Vagina (tissue), 2 donors: ENCODE measurements at regions not wholly inside any gene's neighbourhood (a gene's known extent, or its start where the extent isn't known, plus 50 kb on each side); places are given as distances from the start of the nearest gene placed in this dataset.

ENCODE experiments used
- DNase-seq, 2 donors: peaks; one replicate each; pipeline ENCODE4 v3.0.0-alpha.2; 2017; ENCODE audit errors: extremely low spot score in 2 of 2
- H3K27ac ChIP-seq: fragments of 200-600 bp; sonication (generic); one replicate; pipeline ENCODE4 v1.5.1; 2019
- H3K27me3 ChIP-seq: fragments of 200-600 bp; sonication (generic); one replicate; pipeline ENCODE4 v1.5.1; 2019
- H3K36me3 ChIP-seq, 2 donors: fragments of 200-600 bp; sonication (generic); one replicate each; pipeline ENCODE4 v1.5.1; 2017 to 2019
- H3K4me1 ChIP-seq: fragments of 200-600 bp; sonication (generic); one replicate; pipeline ENCODE4 v1.5.1; 2019
- H3K4me3 ChIP-seq, 2 donors: fragments of 200-600 bp; sonication (generic); 1 replicate in 1 of 2; 2 replicates in 1 of 2; pipeline ENCODE4 v1.5.1; 2016 to 2019
- H3K9me3 ChIP-seq: fragments of 200-600 bp; sonication (generic); one replicate; pipeline ENCODE4 v1.5.1; 2019
- CTCF ChIP-seq, 3 experiments: fragments of 450-650 bp in 2 of 3; fragments of 200-600 bp in 1 of 3; sonication (generic) in 1 of 3; IDR thresholded peaks; one replicate each; pipeline ENCODE4 v1.5.1; 2017 to 2019; ENCODE audit warnings: antibody characterized with exemption in 3 of 3, mild to moderate bottlenecking in 2 of 3, moderate library complexity in 2 of 3
- POLR2A ChIP-seq, 2 donors: fragments of 450-650 bp; IDR thresholded peaks; one replicate each; pipeline ENCODE4 v1.6.1; 2017; ENCODE audit warnings: antibody characterized with exemption in 2 of 2, mild to moderate bottlenecking in 2 of 2, moderate library complexity in 2 of 2
- POLR2AphosphoS5 ChIP-seq, 2 donors: sonication (generic); formaldehyde crosslinking; IDR thresholded peaks; one replicate each; pipeline ENCODE4 v1.9.0; 2017; ENCODE audit warnings: antibody characterized with exemption in 2 of 2, mild to moderate bottlenecking in 2 of 2, low read depth in 1 of 2; ENCODE audit not compliant: insufficient read depth in 1 of 2
- intact Hi-C: fragments of 100-400 bp; cut with DNase I; formaldehyde crosslinking; loops from one replicate; pipeline ENCODE4 v1.15.1; 2023

DNA sequence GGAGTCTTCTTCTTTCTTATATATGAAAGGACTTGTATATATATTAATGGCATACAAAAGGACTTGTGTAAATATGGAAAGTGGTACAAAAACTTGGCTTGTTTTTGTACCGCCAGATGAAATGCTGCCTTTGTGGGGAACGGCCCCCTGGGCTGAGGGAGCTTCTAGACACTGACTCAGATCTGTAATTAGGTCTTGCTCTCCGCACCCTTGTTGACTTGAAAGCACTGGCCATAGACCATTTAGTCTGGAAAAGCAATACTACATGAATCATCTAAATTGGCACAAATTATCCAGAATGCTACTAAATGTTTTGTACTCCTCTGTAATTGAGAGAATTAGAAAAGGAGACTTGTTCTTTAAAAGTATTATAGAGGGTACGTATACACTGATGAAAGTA lies 399.9 kb upstream of the RGS6 start:
- H3K27ac ChIP-seq: no peak overlapping the region
- intact Hi-C loops: no loop called here
- no peaks in the 10 kb centered on the region for H3K36me3 ChIP-seq
- TF ChIP-seq POLR2AphosphoS5 (IDR thresholded peaks at IDR 0.05; ENCODE audit: insufficient read depth in 1 of 2, low read depth in 1 of 2) (no peak), CTCF (IDR thresholded peaks at IDR 0.05) (no peak), POLR2A (IDR thresholded peaks at IDR 0.05) (no peak)
- H3K27me3 ChIP-seq: no peaks in the 10 kb centered on the region
- no peaks in the 10 kb centered on the region for H3K9me3 ChIP-seq
- H3K4me1 ChIP-seq: peaks cover 18% of the 10 kb centered on the region
- H3K4me3 ChIP-seq: no peak overlapping the region
- DNase-seq: no peak

DNA sequence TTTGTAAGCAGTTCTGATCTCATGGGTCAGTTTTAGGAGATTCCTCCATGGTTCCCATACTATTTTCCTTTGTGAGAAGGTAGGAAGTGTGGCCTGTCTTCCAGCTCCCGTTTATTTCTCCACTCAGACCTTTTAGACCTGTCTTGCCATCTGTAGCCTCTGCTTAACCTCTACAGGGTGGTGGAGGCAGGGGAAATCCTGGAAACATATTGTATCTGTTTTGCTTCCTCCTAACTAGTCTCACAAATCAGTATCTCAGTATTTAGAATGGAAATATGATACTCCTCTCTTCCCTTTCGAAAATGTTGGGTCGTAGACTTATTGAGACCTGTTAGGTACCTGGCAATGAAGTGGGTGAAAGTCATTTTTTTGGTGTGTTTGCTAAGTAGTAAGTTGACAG lies 399.4 kb upstream of the RGS6 start:
- Histone ChIP-seq H3K27me3 (no peaks in the 10 kb centered on the region), H3K4me1 (peaks cover 20% of the 10 kb centered on the region), H3K4me3 (no peak overlapping the region), H3K27ac (no peak overlapping the region), H3K36me3 (no peaks in the 10 kb centered on the region), H3K9me3 (no peaks in the 10 kb centered on the region)
- intact Hi-C loops: no loop called here
- TF ChIP-seq POLR2A (IDR thresholded peaks at IDR 0.05): no peak
- TF ChIP-seq CTCF (IDR thresholded peaks at IDR 0.05): no peak
- TF ChIP-seq POLR2AphosphoS5 (IDR thresholded peaks at IDR 0.05; ENCODE audit: insufficient read depth in 1 of 2, low read depth in 1 of 2): no peak
- no peak for DNase-seq

GRCh38 chr14:71533390-71533789 lies 398.8 kb upstream of the RGS6 start:
- Histone ChIP-seq H3K27ac (no peak overlapping the region), H3K36me3 (no peaks in the 10 kb centered on the region), H3K4me1 (peaks cover 20% of the 10 kb centered on the region), H3K27me3 (no peaks in the 10 kb centered on the region), H3K4me3 (no peak overlapping the region), H3K9me3 (no peaks in the 10 kb centered on the region)
- no peak for TF ChIP-seq POLR2AphosphoS5 (IDR thresholded peaks at IDR 0.05; ENCODE audit: insufficient read depth in 1 of 2, low read depth in 1 of 2)
- TF ChIP-seq CTCF (IDR thresholded peaks at IDR 0.05): no peak
- no peak for TF ChIP-seq POLR2A (IDR thresholded peaks at IDR 0.05)
- DNase-seq: no peak
- intact Hi-C loops: no loop called here

- H3K4me1 ChIP-seq: peaks cover 20% of the 10 kb centered on the region
- H3K9me3 ChIP-seq: no peaks in the 10 kb centered on the region
- no peak overlapping the region for H3K4me3 ChIP-seq
- H3K27ac ChIP-seq: no peak overlapping the region
- no peak for DNase-seq
- H3K36me3 ChIP-seq: no peaks in the 10 kb centered on the region
- no peak for TF ChIP-seq POLR2AphosphoS5 (IDR thresholded peaks at IDR 0.05; ENCODE audit: insufficient read depth in 1 of 2, low read depth in 1 of 2)
- no peak for TF ChIP-seq POLR2A (IDR thresholded peaks at IDR 0.05)
- TF ChIP-seq CTCF (IDR thresholded peaks at IDR 0.05): no peak
- intact Hi-C loops: no loop called here
- H3K27me3 ChIP-seq: no peaks in the 10 kb centered on the region
Observed at GRCh38 chr14:71533800-71534199, 398.4 kb upstream of the RGS6 start.

GRCh38 chr14:71534506-71534905 lies 397.7 kb upstream of the RGS6 start:
- H3K27ac ChIP-seq: no peak overlapping the region
- TF ChIP-seq POLR2AphosphoS5 (IDR thresholded peaks at IDR 0.05; ENCODE audit: insufficient read depth in 1 of 2, low read depth in 1 of 2) (no peak), POLR2A (IDR thresholded peaks at IDR 0.05) (no peak), CTCF (IDR thresholded peaks at IDR 0.05) (no peak)
- no peaks in the 10 kb centered on the region for H3K36me3 ChIP-seq
- H3K4me1 ChIP-seq: peaks cover 20% of the 10 kb centered on the region
- no peaks in the 10 kb centered on the region for H3K9me3 ChIP-seq
- intact Hi-C loops: no loop called here
- H3K27me3 ChIP-seq: no peaks in the 10 kb centered on the region
- H3K4me3 ChIP-seq: no peak overlapping the region
- no peak for DNase-seq
